Endodermal cell (in vitro differentiated cells): ENCODE measurements at regions not wholly inside any gene's neighbourhood (a gene's known extent, or its start where the extent isn't known, plus 50 kb on each side); places are given as distances from the start of the nearest gene placed in this dataset.

ENCODE experiments used
- DNase-seq: peaks from one replicate; pipeline ENCODE4 v3.0.0-alpha.2; 2017
- H3K27ac ChIP-seq: 2 replicates; pipeline ENCODE4 v1.5.1; 2013; ENCODE audit warnings: mild to moderate bottlenecking, low read depth, low read length, moderate library complexity
- H3K27me3 ChIP-seq: 2 replicates; pipeline ENCODE4 v1.6.1; 2013; ENCODE audit warnings: mild to moderate bottlenecking, low read length, moderate library complexity; ENCODE audit not compliant: insufficient read depth, control insufficient read depth, poor library complexity, severe bottlenecking
- H3K36me3 ChIP-seq: 2 replicates; pipeline ENCODE4 v1.7.0; 2013; ENCODE audit warnings: mild to moderate bottlenecking, low read length, moderate library complexity; ENCODE audit not compliant: control insufficient read depth, insufficient read depth
- H3K4me1 ChIP-seq: one replicate; pipeline ENCODE4 v1.7.0; 2013; ENCODE audit warnings: low read length; ENCODE audit not compliant: control insufficient read depth, insufficient read depth
- H3K4me3 ChIP-seq: 2 replicates; pipeline ENCODE4 v1.5.1; 2013; ENCODE audit warnings: mild to moderate bottlenecking, low read length, moderate library complexity
- H3K9ac ChIP-seq: 2 replicates; pipeline ENCODE4 v1.6.1; 2013; ENCODE audit warnings: mild to moderate bottlenecking, low read length, moderate library complexity; ENCODE audit not compliant: poor library complexity, severe bottlenecking; ENCODE audit errors: extremely low read depth
- H3K9me3 ChIP-seq: 2 replicates; pipeline ENCODE4 v1.6.1; 2013; ENCODE audit warnings: mild to moderate bottlenecking, low read length, moderate library complexity; ENCODE audit not compliant: control insufficient read depth
- H3K27ac Mint-ChIP-seq: 2 replicates; pipeline ENCODE4 v1.8.0; 2020; ENCODE audit warnings: mixed read lengths
- H3K27me3 Mint-ChIP-seq: 2 replicates; pipeline ENCODE4 v1.8.0; 2021; ENCODE audit warnings: mild to moderate bottlenecking, mixed read lengths; ENCODE audit not compliant: insufficient read depth
- H3K36me3 Mint-ChIP-seq: 2 replicates; pipeline ENCODE4 v1.8.0; 2020; ENCODE audit warnings: low read depth, mixed read lengths
- H3K4me1 Mint-ChIP-seq: 2 replicates; pipeline ENCODE4 v1.8.0; 2020; ENCODE audit warnings: mixed read lengths
- H3K4me3 Mint-ChIP-seq: 2 replicates; pipeline ENCODE4 v1.8.0; 2020; ENCODE audit warnings: mild to moderate bottlenecking, moderate library complexity, mixed read lengths
- H3K9me3 Mint-ChIP-seq: 2 replicates; pipeline ENCODE4 v1.8.0; 2020; ENCODE audit warnings: mild to moderate bottlenecking, mixed read lengths
- CTCF ChIP-seq: fragments of 200-600 bp; sonication (generic); conservative IDR thresholded peaks from 2 replicates; pipeline ENCODE4 v1.5.0; 2021; ENCODE audit warnings: antibody characterized with exemption, mild to moderate bottlenecking
- WGBS, 2 experiments: methylation state at CpG; one replicate each; pipeline versions ENCODE4 v1.1.5 to v1.1.7; 2013; ENCODE audit warnings: missing lambda C conversion rate in 2 of 2, mixed read lengths in 1 of 2; ENCODE audit not compliant: insufficient coverage in 1 of 2, insufficient read length in 1 of 2; 5-methylcytosine and 5-hydroxymethylcytosine counted together

- Mint-ChIP-seq H3K27ac (no peak overlapping the region), H3K4me1 (no peaks in the 10 kb centered on the region), H3K36me3 (no peaks in the 10 kb centered on the region), H3K9me3 (no peaks in the 10 kb centered on the region), H3K27me3 (no peaks in the 10 kb centered on the region), H3K4me3 (no peak overlapping the region)
- Histone ChIP-seq H3K4me1 (no peaks in the 10 kb centered on the region), H3K36me3 (no peaks in the 10 kb centered on the region), H3K27ac (no peak overlapping the region), H3K4me3 (no peak overlapping the region), H3K9me3 (no peaks in the 10 kb centered on the region), H3K9ac (no peak overlapping the region), H3K27me3 (no peaks in the 10 kb centered on the region)
- WGBS, 2 experiments: 96% methylated on average over 4 of the region's 4 CpGs; no CpG with 5 or more reads in 1 of the 2 experiments
- no peak for DNase-seq
- TF ChIP-seq CTCF: no peak
Observed at GRCh38 chr13:64791373-64791772, 2438.8 kb downstream of the PCDH9 start.

- H3K36me3 ChIP-seq: no peaks in the 10 kb centered on the region
- peaks cover 5% of the 10 kb centered on the region for H3K4me1 Mint-ChIP-seq
- no peak overlapping the region for H3K27ac ChIP-seq
- no peak overlapping the region for H3K9ac ChIP-seq
- no peak for TF ChIP-seq CTCF
- no peaks in the 10 kb centered on the region for H3K27me3 Mint-ChIP-seq
- H3K4me3 ChIP-seq: no peak overlapping the region
- no peak for DNase-seq
- no peaks in the 10 kb centered on the region for H3K9me3 Mint-ChIP-seq
- no peak overlapping the region for H3K4me3 Mint-ChIP-seq
- no peaks in the 10 kb centered on the region for H3K4me1 ChIP-seq
- no peaks in the 10 kb centered on the region for H3K9me3 ChIP-seq
- no peaks in the 10 kb centered on the region for H3K36me3 Mint-ChIP-seq
- no peaks in the 10 kb centered on the region for H3K27me3 ChIP-seq
- no peak overlapping the region for H3K27ac Mint-ChIP-seq
- WGBS, 2 experiments: 86 to 93% methylated on average over 2 to 3 of the region's 4 CpGs
Observed at GRCh38 chr13:64782466-64782865, 2447.7 kb downstream of the PCDH9 start.

- H3K9me3 Mint-ChIP-seq: no peaks in the 10 kb centered on the region
- no peaks in the 10 kb centered on the region for H3K27me3 Mint-ChIP-seq
- no peak overlapping the region for H3K27ac ChIP-seq
- no peak overlapping the region for H3K4me3 ChIP-seq
- no peaks in the 10 kb centered on the region for H3K9me3 ChIP-seq
- H3K36me3 Mint-ChIP-seq: no peaks in the 10 kb centered on the region
- no peak overlapping the region for H3K9ac ChIP-seq
- no peaks in the 10 kb centered on the region for H3K27me3 ChIP-seq
- no peaks in the 10 kb centered on the region for H3K36me3 ChIP-seq
- WGBS, 2 experiments: 93% methylated on average over 1 of the region's 1 CpG; no CpG with 5 or more reads in 1 of the 2 experiments
- H3K4me1 ChIP-seq: no peaks in the 10 kb centered on the region
- no peak for DNase-seq
- no peak for TF ChIP-seq CTCF
- H3K4me1 Mint-ChIP-seq: peaks cover 5% of the 10 kb centered on the region
- H3K27ac Mint-ChIP-seq: no peak overlapping the region
- H3K4me3 Mint-ChIP-seq: no peak overlapping the region
Observed at GRCh38 chr13:64778002-64778401, 2452.1 kb downstream of the PCDH9 start.
